Panc1 (cell line): ENCODE measurements at regions not wholly inside any gene's neighbourhood (a gene's known extent, or its start where the extent isn't known, plus 50 kb on each side); places are given as distances from the start of the nearest gene placed in this dataset.

Experiments
- CTCF ChIP-seq: fragments of 450-650 bp; IDR thresholded peaks from 2 replicates; pipeline ENCODE4 v1.5.1; 2017; ENCODE audit warnings: mild to moderate bottlenecking
- POLR2AphosphoS5 ChIP-seq: IDR thresholded peaks from 2 replicates; pipeline ENCODE4 v1.6.1; 2012; ENCODE audit warnings: mild to moderate bottlenecking, low read depth, low read length, moderate library complexity
- REST ChIP-seq, 2 experiments: IDR thresholded peaks; 2 replicates each; pipeline ENCODE4 v1.6.1; 2011 to 2012; ENCODE audit warnings: low read depth in 2 of 2, control low read depth in 1 of 2, low read length in 1 of 2, mild to moderate bottlenecking in 1 of 2, moderate library complexity in 1 of 2; ENCODE audit not compliant: insufficient read depth in 1 of 2
- SIN3A ChIP-seq: IDR thresholded peaks from 2 replicates; pipeline ENCODE4 v1.6.1; 2012; ENCODE audit warnings: low read depth, mild to moderate bottlenecking, low read length, moderate library complexity, borderline replicate concordance; ENCODE audit not compliant: insufficient read depth
- TCF7L2 ChIP-seq: IDR thresholded peaks from 2 replicates; pipeline ENCODE4 v1.6.1; 2011; ENCODE audit warnings: mild to moderate bottlenecking, low read depth, low read length, inconsistent platforms

GRCh38 chr5:142210011-142210410 is 101.4 kb downstream of the NDFIP1 start:
- TF ChIP-seq REST (IDR thresholded peaks at IDR 0.05; ENCODE audit: insufficient read depth in 1 of 2, low read depth in 2 of 2, low read length in 1 of 2) = no peak
- TF ChIP-seq CTCF = no peak
- no peak for TF ChIP-seq POLR2AphosphoS5
- TF ChIP-seq TCF7L2 = no peak
- no peak for TF ChIP-seq SIN3A
